ENCODE measurements at regions not wholly inside any gene's neighbourhood (a gene's known extent, or its start where the extent isn't known, plus 50 kb on each side); places are given as distances from the start of the nearest gene placed in this dataset.

GRCh38 chr9:89813482-89813881, 208.7 kb downstream of the GADD45G start:
- DNase-seq: no peak

GRCh38 chr9:89814340-89815040, 209.7 kb downstream of the GADD45G start:
- DNase-seq: peak; percentile 70

- no peak for DNase-seq
Measured at GRCh38 chr9:89815061-89815902, 210.5 kb downstream of the GADD45G start.

- no peak for DNase-seq
Measured at GRCh38 chr9:89815903-89816573, 211.2 kb downstream of the GADD45G start.

GRCh38 chr9:89817151-89817950, 212.5 kb downstream of the GADD45G start:
- no peak for DNase-seq

- DNase-seq: no peak
Measured at GRCh38 chr9:89820337-89820736, 215.5 kb downstream of the GADD45G start.

GRCh38 chr9:89821081-89821480, 216.3 kb downstream of the GADD45G start:
- no peak for DNase-seq

- DNase-seq: no peak
Measured at GRCh38 chr9:89822996-89823395, 218.2 kb downstream of the GADD45G start.

- no peak for DNase-seq
Measured at GRCh38 chr9:89825669-89826068, 220.9 kb downstream of the GADD45G start.

GRCh38 chr9:89826186-89826585, 221.4 kb downstream of the GADD45G start:
- DNase-seq: no peak

- no peak for DNase-seq
Measured at GRCh38 chr9:89829346-89829745, 224.5 kb downstream of the GADD45G start.

- DNase-seq: no peak
Measured at GRCh38 chr9:89835666-89836065, 230.9 kb downstream of the GADD45G start.

- no peak for DNase-seq
Measured at GRCh38 chr9:89837162-89837933, 232.5 kb downstream of the GADD45G start.

GRCh38 chr9:89837934-89838310, 233.1 kb downstream of the GADD45G start:
- no peak for DNase-seq

- DNase-seq: no peak
Measured at GRCh38 chr9:89838621-89839020, 233.8 kb downstream of the GADD45G start.

GRCh38 chr9:89839449-89839848, 234.6 kb downstream of the GADD45G start:
- no peak for DNase-seq

- DNase-seq: no peak
Measured at GRCh38 chr9:89839952-89840351, 235.1 kb downstream of the GADD45G start.

GRCh38 chr9:89841456-89841855, 236.6 kb downstream of the GADD45G start:
- DNase-seq: no peak

GRCh38 chr9:89842267-89842768, 237.5 kb downstream of the GADD45G start:
- no peak for DNase-seq

- DNase-seq: no peak
Measured at GRCh38 chr9:89843074-89843473, 238.3 kb downstream of the GADD45G start.

GRCh38 chr9:89843591-89843990, 238.8 kb downstream of the GADD45G start:
- DNase-seq: no peak

GRCh38 chr9:89844075-89844474, 239.3 kb downstream of the GADD45G start:
- DNase-seq: no peak
